ENCODE measurements at regions not wholly inside any gene's neighbourhood (a gene's known extent, or its start where the extent isn't known, plus 50 kb on each side); places are given as distances from the start of the nearest gene placed in this dataset.

- TF ChIP-seq CTCF (IDR thresholded peaks at IDR 0.05) (no peak), ZFX (IDR thresholded peaks at IDR 0.05; ENCODE audit: borderline replicate concordance) (no peak)
These were observed 68.1 kb upstream of the GRIN2A start for GRCh38 chr16:10250137-10250828.

Data from 22Rv1 (cell line).